ENCODE measurements at regions not wholly inside any gene's neighbourhood (a gene's known extent, or its start where the extent isn't known, plus 50 kb on each side); places are given as distances from the start of the nearest gene placed in this dataset.

GRCh38 chr7:110388457-110388856, 702.5 kb upstream of the LRRN3 start:
- no peak for TF ChIP-seq CTCF (IDR thresholded peaks at IDR 0.05)
- no peak for TF ChIP-seq POLR2A (IDR thresholded peaks at IDR 0.05)
